ENCODE measurements at regions not wholly inside any gene's neighbourhood (a gene's known extent, or its start where the extent isn't known, plus 50 kb on each side); places are given as distances from the start of the nearest gene placed in this dataset.

DNA sequence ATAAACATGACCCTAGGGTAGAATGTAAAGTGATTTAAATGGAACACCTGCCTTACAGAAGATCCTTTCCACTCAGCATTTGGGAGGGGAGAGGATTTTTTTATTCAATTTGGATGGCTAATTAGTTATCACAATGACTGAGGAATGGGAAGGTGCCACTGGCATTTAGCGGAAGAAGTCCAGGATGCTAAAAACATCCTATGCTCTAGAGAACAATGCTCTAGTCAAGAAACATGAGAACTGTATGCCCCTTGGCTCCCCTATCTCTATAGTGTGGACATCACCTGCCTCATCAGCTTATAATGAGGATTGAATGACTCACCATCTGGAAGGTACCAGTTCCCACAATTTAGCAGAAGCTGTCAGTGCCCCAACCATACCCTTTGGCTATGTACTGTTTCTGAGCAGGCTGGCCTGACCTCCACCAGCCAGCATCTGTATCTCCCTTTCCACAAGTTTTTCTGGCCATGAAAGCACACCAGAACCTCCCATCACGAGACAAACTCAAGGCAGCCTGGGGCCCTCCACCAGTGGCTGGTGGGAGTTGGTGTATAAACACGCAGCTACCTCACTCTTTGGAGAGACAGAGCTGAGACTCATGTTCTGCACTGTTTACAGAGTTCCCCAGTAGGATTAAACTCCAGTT lies 109.7 kb upstream of the VASH1 start:
- Histone ChIP-seq H2AFZ (ENCODE audit: low read length) (no peak overlapping the region), H3K4me1 (ENCODE audit: insufficient read depth, low read length, poor library complexity, severe bottlenecking) (no peaks in the 10 kb centered on the region), H3K9me3 (ENCODE audit: low read length) (no peaks in the 10 kb centered on the region), H3K9me2 (ENCODE audit: insufficient read depth, low read length) (no peaks in the 10 kb centered on the region), H3K4me3 (ENCODE audit: low read depth, low read length, poor library complexity, severe bottlenecking) (no peak overlapping the region), H3K4me2 (ENCODE audit: low read length) (no peak overlapping the region), H3K79me2 (ENCODE audit: insufficient read depth, low read depth, low read length) (no peaks in the 10 kb centered on the region), H3K27ac (ENCODE audit: low read depth, low read length, poor library complexity, severe bottlenecking) (no peak overlapping the region), H3K36me3 (ENCODE audit: insufficient read depth, low read length) (no peaks in the 10 kb centered on the region), H4K20me1 (ENCODE audit: insufficient read depth, low read length) (no peaks in the 10 kb centered on the region)
- DNase-seq (ENCODE audit: low spot score) = no peak
- ChIA-PET CTCF (ENCODE audit: unreplicated experiment) (no interaction called here), POLR2A (no interaction called here)
- no TSS peak for BruUV-seq (replicated peaks)
- no peak for TF ChIP-seq EZH2phosphoT487 (IDR thresholded peaks at IDR 0.05; ENCODE audit: borderline replicate concordance, low read depth, low read length)
- TF ChIP-seq, protein P1, sequence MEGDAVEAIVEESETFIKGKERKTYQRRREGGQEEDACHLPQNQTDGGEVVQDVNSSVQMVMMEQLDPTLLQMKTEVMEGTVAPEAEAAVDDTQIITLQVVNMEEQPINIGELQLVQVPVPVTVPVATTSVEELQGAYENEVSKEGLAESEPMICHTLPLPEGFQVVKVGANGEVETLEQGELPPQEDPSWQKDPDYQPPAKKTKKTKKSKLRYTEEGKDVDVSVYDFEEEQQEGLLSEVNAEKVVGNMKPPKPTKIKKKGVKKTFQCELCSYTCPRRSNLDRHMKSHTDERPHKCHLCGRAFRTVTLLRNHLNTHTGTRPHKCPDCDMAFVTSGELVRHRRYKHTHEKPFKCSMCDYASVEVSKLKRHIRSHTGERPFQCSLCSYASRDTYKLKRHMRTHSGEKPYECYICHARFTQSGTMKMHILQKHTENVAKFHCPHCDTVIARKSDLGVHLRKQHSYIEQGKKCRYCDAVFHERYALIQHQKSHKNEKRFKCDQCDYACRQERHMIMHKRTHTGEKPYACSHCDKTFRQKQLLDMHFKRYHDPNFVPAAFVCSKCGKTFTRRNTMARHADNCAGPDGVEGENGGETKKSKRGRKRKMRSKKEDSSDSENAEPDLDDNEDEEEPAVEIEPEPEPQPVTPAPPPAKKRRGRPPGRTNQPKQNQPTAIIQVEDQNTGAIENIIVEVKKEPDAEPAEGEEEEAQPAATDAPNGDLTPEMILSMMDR (conservative IDR thresholded peaks at IDR 0.05; ENCODE audit: low read length) = no peak
- intact Hi-C loops (cut with micrococcal nuclease; ENCODE audit: unreplicated experiment) = no loop called here

GRCh38 chr14:76653875-76654572 lies 107.2 kb upstream of the VASH1 start:
- Histone ChIP-seq H3K9me2 (ENCODE audit: insufficient read depth, low read length) (no peaks in the 10 kb centered on the region), H4K20me1 (ENCODE audit: insufficient read depth, low read length) (no peaks in the 10 kb centered on the region), H2AFZ (ENCODE audit: low read length) (no peak overlapping the region), H3K36me3 (ENCODE audit: insufficient read depth, low read length) (no peaks in the 10 kb centered on the region), H3K4me3 (ENCODE audit: low read depth, low read length, poor library complexity, severe bottlenecking) (no peak overlapping the region), H3K79me2 (ENCODE audit: insufficient read depth, low read depth, low read length) (no peaks in the 10 kb centered on the region), H3K27ac (ENCODE audit: low read depth, low read length, poor library complexity, severe bottlenecking) (no peak overlapping the region), H3K4me1 (ENCODE audit: insufficient read depth, low read length, poor library complexity, severe bottlenecking) (no peaks in the 10 kb centered on the region), H3K9me3 (ENCODE audit: low read length) (no peaks in the 10 kb centered on the region), H3K4me2 (ENCODE audit: low read length) (no peak overlapping the region)
- ChIA-PET POLR2A (interaction anchor here (0.6 kb wide), 1 partner anchor 365 kb away, joined by 5 read pairs; no protein-coding TSS in a partner anchor), CTCF (ENCODE audit: unreplicated experiment) (no interaction called here)
- no TSS peak for BruUV-seq (replicated peaks)
- TF ChIP-seq, protein P1 (conservative IDR thresholded peaks at IDR 0.05; ENCODE audit: low read length) = no peak
- TF ChIP-seq EZH2phosphoT487 (IDR thresholded peaks at IDR 0.05; ENCODE audit: borderline replicate concordance, low read depth, low read length) = no peak
- intact Hi-C loops (cut with micrococcal nuclease; ENCODE audit: unreplicated experiment) = no loop called here
- DNase-seq (ENCODE audit: low spot score) = no peak

DNA sequence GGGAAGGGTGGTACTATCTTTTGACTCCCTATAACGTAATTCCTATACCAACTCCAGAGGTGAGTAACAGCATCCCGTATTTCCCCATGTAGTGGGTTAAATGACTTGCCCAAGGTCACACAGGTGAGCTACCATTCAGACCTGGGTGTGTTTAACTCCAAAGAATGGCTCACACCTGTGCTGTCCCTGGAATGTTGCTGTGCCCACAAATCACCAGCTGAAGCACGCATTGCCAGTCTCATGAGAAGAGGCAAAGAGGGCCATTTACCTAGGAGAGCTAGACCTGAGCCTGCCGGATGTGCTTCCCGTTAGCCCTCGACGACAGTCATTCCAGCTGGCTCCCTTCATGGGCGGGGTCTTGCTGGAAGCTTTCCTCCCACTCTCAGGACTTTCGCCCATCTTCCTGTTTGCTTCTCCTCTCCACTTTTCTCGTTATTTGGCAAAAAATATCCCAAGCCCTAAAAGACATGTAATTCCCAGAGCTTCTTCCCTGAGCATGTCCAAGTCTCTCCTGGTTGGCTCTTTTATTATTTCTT lies 106.6 kb upstream of the VASH1 start:
- no TSS peak for BruUV-seq (replicated peaks)
- no peaks in the 10 kb centered on the region for H3K36me3 ChIP-seq (ENCODE audit: insufficient read depth, low read length)
- H3K4me1 ChIP-seq (ENCODE audit: insufficient read depth, low read length, poor library complexity, severe bottlenecking) = no peaks in the 10 kb centered on the region
- POLR2A ChIA-PET = interaction anchor here (0.6 kb wide), 1 partner anchor 364 kb away, joined by 5 read pairs; no protein-coding TSS in a partner anchor
- no peak for DNase-seq (ENCODE audit: low spot score)
- no peak overlapping the region for H2AFZ ChIP-seq (ENCODE audit: low read length)
- H4K20me1 ChIP-seq (ENCODE audit: insufficient read depth, low read length) = no peaks in the 10 kb centered on the region
- H3K27ac ChIP-seq (ENCODE audit: low read depth, low read length, poor library complexity, severe bottlenecking) = no peak overlapping the region
- intact Hi-C loops (cut with micrococcal nuclease; ENCODE audit: unreplicated experiment) = no loop called here
- CTCF ChIA-PET (ENCODE audit: unreplicated experiment) = no interaction called here
- H3K9me2 ChIP-seq (ENCODE audit: insufficient read depth, low read length) = no peaks in the 10 kb centered on the region
- H3K9me3 ChIP-seq (ENCODE audit: low read length) = no peaks in the 10 kb centered on the region
- H3K4me3 ChIP-seq (ENCODE audit: low read depth, low read length, poor library complexity, severe bottlenecking) = no peak overlapping the region
- H3K4me2 ChIP-seq (ENCODE audit: low read length) = no peak overlapping the region
- no peaks in the 10 kb centered on the region for H3K79me2 ChIP-seq (ENCODE audit: insufficient read depth, low read depth, low read length)
- no peak for TF ChIP-seq EZH2phosphoT487 (IDR thresholded peaks at IDR 0.05; ENCODE audit: borderline replicate concordance, low read depth, low read length)
- TF ChIP-seq, protein P1 (conservative IDR thresholded peaks at IDR 0.05; ENCODE audit: low read length) = no peak

Measured in OCI-LY7 (cell line).